ENCODE measurements at regions not wholly inside any gene's neighbourhood (a gene's known extent, or its start where the extent isn't known, plus 50 kb on each side); places are given as distances from the start of the nearest gene placed in this dataset.

DNA sequence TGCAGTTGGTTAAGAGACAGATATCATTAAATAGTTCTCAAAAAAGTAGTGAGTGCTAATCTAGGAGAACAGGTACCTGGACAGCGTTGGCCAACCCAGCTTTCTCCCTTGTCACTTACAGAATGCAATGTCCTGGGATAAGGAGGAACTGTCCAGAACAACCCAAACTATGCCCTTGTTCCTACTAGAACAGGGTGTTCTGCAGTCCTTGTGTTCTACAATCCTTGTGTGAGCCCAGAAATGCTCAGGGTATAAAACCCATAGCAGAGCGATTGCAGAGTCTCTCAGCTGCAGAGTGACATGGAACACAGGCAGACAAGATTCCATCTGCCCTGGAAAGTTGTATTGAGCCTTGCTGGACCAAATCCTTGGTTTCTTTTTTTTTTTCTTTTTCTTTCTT, 83.5 kb upstream of the VANGL1 start:
- peaks cover 4% of the 10 kb centered on the region for H3K27me3 Mint-ChIP-seq (ENCODE audit: low read depth)
- no peak overlapping the region for H3K27ac ChIP-seq (ENCODE audit: insufficient read length, low read depth, low read length)
- H3K4me1 Mint-ChIP-seq, result peaks cover 7% of the 10 kb centered on the region in 2 experiments
- no peak overlapping the region for H3K4me2 ChIP-seq (ENCODE audit: insufficient read depth, insufficient read length, low read length)
- no peak overlapping the region for H2BK12ac ChIP-seq (ENCODE audit: insufficient read length, low read depth, low read length)
- no peak overlapping the region for H4K8ac ChIP-seq (replicated peaks; ENCODE audit: insufficient read length, low read depth, low read length)
- no peak overlapping the region for H4K5ac ChIP-seq (ENCODE audit: insufficient read length, low read depth, low read length)
- H3K36me3 Mint-ChIP-seq (ENCODE audit: insufficient read depth in 1 of 3, low read depth in 3 of 3), result no peaks in the 10 kb centered on the region
- 0 out of 7 replicates have a peak overlapping the region, but pooled peaks of 1 of the 3 experiments have one; percentile 27 for H3K27ac Mint-ChIP-seq
- no peak for DNase-seq
- no peaks in the 10 kb centered on the region for H3K79me2 ChIP-seq (ENCODE audit: insufficient read depth, low read length)
- no peaks in the 10 kb centered on the region for H4K20me1 ChIP-seq (ENCODE audit: control insufficient read depth, insufficient read depth, insufficient read length)
- H2BK15ac ChIP-seq (ENCODE audit: low read depth, low read length), result no peak overlapping the region
- H3K4me1 ChIP-seq (ENCODE audit: insufficient read depth, low read length), result no peaks in the 10 kb centered on the region
- H3K9me3 Mint-ChIP-seq, result no peaks in the 10 kb centered on the region
- H3K23ac ChIP-seq (ENCODE audit: insufficient read length, low read depth, low read length), result no peak overlapping the region
- no peak overlapping the region for H3T11ph ChIP-seq (ENCODE audit: low read length)
- WGBS (ENCODE audit: extremely low coverage, insufficient read length, low lambda C conversion rate), result no CpG with 5 or more reads among the region's 2 CpGs
- H2BK120ac ChIP-seq (ENCODE audit: low read depth, low read length, poor library complexity, severe bottlenecking), result no peak overlapping the region
- H3K23me2 ChIP-seq (ENCODE audit: insufficient read length, low read depth, low read length, poor library complexity, severe bottlenecking), result no peaks in the 10 kb centered on the region
- no peaks in the 10 kb centered on the region for H3K79me1 ChIP-seq (ENCODE audit: insufficient read depth, low read depth, low read length, poor library complexity, severe bottlenecking)
- no peak overlapping the region for H3K4me3 Mint-ChIP-seq
- H3K4ac ChIP-seq (ENCODE audit: low read depth, low read length), result no peak overlapping the region
- no peak overlapping the region for H3K56ac ChIP-seq (ENCODE audit: insufficient read length, low read depth, low read length)
- TF ChIP-seq, protein P1, sequence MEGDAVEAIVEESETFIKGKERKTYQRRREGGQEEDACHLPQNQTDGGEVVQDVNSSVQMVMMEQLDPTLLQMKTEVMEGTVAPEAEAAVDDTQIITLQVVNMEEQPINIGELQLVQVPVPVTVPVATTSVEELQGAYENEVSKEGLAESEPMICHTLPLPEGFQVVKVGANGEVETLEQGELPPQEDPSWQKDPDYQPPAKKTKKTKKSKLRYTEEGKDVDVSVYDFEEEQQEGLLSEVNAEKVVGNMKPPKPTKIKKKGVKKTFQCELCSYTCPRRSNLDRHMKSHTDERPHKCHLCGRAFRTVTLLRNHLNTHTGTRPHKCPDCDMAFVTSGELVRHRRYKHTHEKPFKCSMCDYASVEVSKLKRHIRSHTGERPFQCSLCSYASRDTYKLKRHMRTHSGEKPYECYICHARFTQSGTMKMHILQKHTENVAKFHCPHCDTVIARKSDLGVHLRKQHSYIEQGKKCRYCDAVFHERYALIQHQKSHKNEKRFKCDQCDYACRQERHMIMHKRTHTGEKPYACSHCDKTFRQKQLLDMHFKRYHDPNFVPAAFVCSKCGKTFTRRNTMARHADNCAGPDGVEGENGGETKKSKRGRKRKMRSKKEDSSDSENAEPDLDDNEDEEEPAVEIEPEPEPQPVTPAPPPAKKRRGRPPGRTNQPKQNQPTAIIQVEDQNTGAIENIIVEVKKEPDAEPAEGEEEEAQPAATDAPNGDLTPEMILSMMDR (conservative IDR thresholded peaks at IDR 0.05), result no peak
- no peak overlapping the region for H3K9ac ChIP-seq (ENCODE audit: extremely low read depth, insufficient read length, low read length)
- no peaks in the 10 kb centered on the region for H3K9me3 ChIP-seq (ENCODE audit: control insufficient read depth, low read depth, low read length)
- no peak overlapping the region for H4K91ac ChIP-seq (ENCODE audit: insufficient read length, low read depth, low read length)
- H2AFZ ChIP-seq (ENCODE audit: low read length), result no peak overlapping the region
- H3K14ac ChIP-seq (ENCODE audit: insufficient read depth, low read length), result no peak overlapping the region
- no peak overlapping the region for H2BK20ac ChIP-seq (ENCODE audit: low read depth, low read length, poor library complexity, severe bottlenecking)
- no peaks in the 10 kb centered on the region for H3K27me3 ChIP-seq (ENCODE audit: insufficient read depth, low read length)
- H2AK5ac ChIP-seq (ENCODE audit: insufficient read length, low read length), result no peak overlapping the region
- no peak overlapping the region for H3K18ac ChIP-seq (ENCODE audit: insufficient read length, low read depth, low read length)
- H2BK5ac ChIP-seq (ENCODE audit: insufficient read length, low read length), result no peak overlapping the region

Data from H9 (cell line).